ENCODE measurements at regions not wholly inside any gene's neighbourhood (a gene's known extent, or its start where the extent isn't known, plus 50 kb on each side); places are given as distances from the start of the nearest gene placed in this dataset.

- CTCF ChIA-PET, result no interaction called here
- TF ChIP-seq FOSL2 (IDR thresholded peaks at IDR 0.05; ENCODE audit: borderline replicate concordance, low read depth) (no peak), RXRA (IDR thresholded peaks at IDR 0.05; ENCODE audit: borderline replicate concordance, low read depth) (no peak), EZH2phosphoT487 (IDR thresholded peaks at IDR 0.05; ENCODE audit: borderline replicate concordance, low read depth) (no peak), MXI1 (IDR thresholded peaks at IDR 0.05; ENCODE audit: low read depth, low read length) (no peak), POLR2AphosphoS5 (IDR thresholded peaks at IDR 0.05; ENCODE audit: low read depth, low read length) (no peak), RCOR1 (IDR thresholded peaks at IDR 0.05; ENCODE audit: low read length) (no peak), ZBTB33 (IDR thresholded peaks at IDR 0.05; ENCODE audit: borderline replicate concordance, low read depth) (no peak), USF1 (IDR thresholded peaks at IDR 0.05; ENCODE audit: borderline replicate concordance, low read depth) (no peak), TCF12 (IDR thresholded peaks at IDR 0.05) (no peak), PBX3 (IDR thresholded peaks at IDR 0.05) (no peak), FOXJ3 (CRISPR knock-in tag; IDR thresholded peaks at IDR 0.05) (no peak), EP300 (IDR thresholded peaks at IDR 0.05; ENCODE audit: borderline replicate concordance in 1 of 2, low read depth in 1 of 2, low read length in 1 of 2) (no peak), TEAD4 (IDR thresholded peaks at IDR 0.05; ENCODE audit: borderline replicate concordance, insufficient read depth) (no peak), GATA2 (CRISPR knock-in tag; IDR thresholded peaks at IDR 0.05) (no peak), FOXM1 (IDR thresholded peaks at IDR 0.05; ENCODE audit: low read depth) (no peak), IRF3 (IDR thresholded peaks at IDR 0.05; ENCODE audit: low read depth, low read length) (no peak), RAD21 (IDR thresholded peaks at IDR 0.05; ENCODE audit: low read length) (no peak), SIN3A (IDR thresholded peaks at IDR 0.05; ENCODE audit: borderline replicate concordance, low read depth, low read length) (no peak)
- TF ChIP-seq, protein P1, sequence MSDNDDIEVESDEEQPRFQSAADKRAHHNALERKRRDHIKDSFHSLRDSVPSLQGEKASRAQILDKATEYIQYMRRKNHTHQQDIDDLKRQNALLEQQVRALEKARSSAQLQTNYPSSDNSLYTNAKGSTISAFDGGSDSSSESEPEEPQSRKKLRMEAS (IDR thresholded peaks at IDR 0.05; ENCODE audit: low read depth), result no peak
Measured at GRCh38 chr6:98669371-98669770, 165.0 kb upstream of the POU3F2 start.

More at GRCh38 chr6:98669371-98669770, 165.0 kb upstream of the POU3F2 start:
- Histone ChIP-seq H3K27ac (ENCODE audit: low read depth in 2 of 2, low read length in 1 of 2) (no peak overlapping the region), H3K27me3 (ENCODE audit: insufficient read depth) (no peaks in the 10 kb centered on the region), H3K9me2 (no peaks in the 10 kb centered on the region), H3F3A (replicated peaks; ENCODE audit: insufficient read depth) (no peaks in the 10 kb centered on the region), H4K20me1 (ENCODE audit: insufficient read depth) (no peaks in the 10 kb centered on the region), H3K9ac (no peak overlapping the region), H2AFZ (ENCODE audit: low read depth) (no peak overlapping the region), H3K4me2 (no peak overlapping the region), H3K4me1 (ENCODE audit: control insufficient read depth in 1 of 2, insufficient read depth in 2 of 2, low read depth in 1 of 2, low read length in 1 of 2) (no peaks in the 10 kb centered on the region), H3K9me3 (no peaks in the 10 kb centered on the region), H3K36me3 (replicated peaks in 1 of 2; ENCODE audit: control insufficient read depth in 1 of 2, insufficient read depth in 2 of 2, low read length in 1 of 2) (no peaks in the 10 kb centered on the region), H3K4me3 (ENCODE audit: low read depth in 2 of 2, low read length in 1 of 2) (no peak overlapping the region), H3K79me2 (ENCODE audit: insufficient read depth) (no peaks in the 10 kb centered on the region)
- DNase-seq, result no peak
- POLR2A ChIA-PET, result no interaction called here
